Ascending aorta (tissue), 2 donors: ENCODE measurements at regions not wholly inside any gene's neighbourhood (a gene's known extent, or its start where the extent isn't known, plus 50 kb on each side); places are given as distances from the start of the nearest gene placed in this dataset.

Experiments used
- DNase-seq, 2 donors: peaks; one replicate each; pipeline ENCODE4 v3.0.0-alpha.2; 2019; ENCODE audit warnings: low spot score in 2 of 2
- H3K27ac ChIP-seq, 2 donors: fragments of 200-600 bp; sonication (generic); one replicate each; pipeline ENCODE4 v1.5.1; 2016 to 2017; ENCODE audit warnings: mild to moderate bottlenecking in 1 of 2
- H3K27me3 ChIP-seq: fragments of 200-600 bp; sonication (generic); one replicate; pipeline ENCODE4 v1.5.1; 2017
- H3K36me3 ChIP-seq, 2 donors: fragments of 200-600 bp; sonication (generic); one replicate each; pipeline ENCODE4 v1.5.1; 2016
- H3K4me1 ChIP-seq, 2 donors: fragments of 200-600 bp; sonication (generic); one replicate each; pipeline ENCODE4 v1.5.1; 2016 to 2017; ENCODE audit warnings: mild to moderate bottlenecking in 1 of 2
- H3K4me3 ChIP-seq, 2 donors: fragments of 200-600 bp; sonication (generic); one replicate each; pipeline ENCODE4 v1.5.1; 2016 to 2017; ENCODE audit warnings: mild to moderate bottlenecking in 1 of 2
- H3K9me3 ChIP-seq, 2 donors: fragments of 200-600 bp; sonication (generic); one replicate each; pipeline ENCODE4 v1.5.1; 2016
- CTCF ChIP-seq, 3 experiments: fragments of 200-600 bp in 2 of 3; fragments of 450-650 bp in 1 of 3; sonication (generic) in 2 of 3; IDR thresholded peaks; one replicate each; pipeline ENCODE4 v1.5.1; 2016 to 2019; ENCODE audit warnings: antibody characterized with exemption in 3 of 3, mild to moderate bottlenecking in 1 of 3, moderate library complexity in 1 of 3
- intact Hi-C: fragments of 100-400 bp; cut with DNase I; formaldehyde crosslinking; loops from one replicate; pipeline ENCODE4 v1.15.1; 2023

GRCh38 chr3:5758699-5759098 is 571.2 kb downstream of the EDEM1 start:
- no peak for DNase-seq
- intact Hi-C loops = no loop called here

DNA sequence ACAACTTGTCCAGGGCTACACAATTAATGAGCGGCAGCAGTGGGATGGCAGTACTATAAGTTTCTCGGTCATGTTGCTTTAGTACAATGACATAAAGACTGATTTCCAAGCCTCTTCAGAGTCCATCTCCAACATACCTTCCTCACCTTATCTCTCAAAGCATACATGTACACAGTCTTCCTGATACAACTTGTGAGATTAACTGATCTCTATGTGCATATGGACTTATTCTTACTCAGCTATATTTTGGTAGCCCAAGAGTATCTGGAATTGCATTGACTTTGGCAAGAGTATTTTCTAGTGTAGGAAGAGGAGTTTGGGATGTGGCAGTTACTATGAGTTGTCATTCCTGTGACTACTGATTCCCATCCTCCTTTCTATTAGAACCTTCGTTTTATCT is 575.0 kb downstream of the EDEM1 start:
- no peaks in the 10 kb centered on the region for H3K27me3 ChIP-seq
- no peak for TF ChIP-seq CTCF (IDR thresholded peaks at IDR 0.05)
- H3K4me3 ChIP-seq = no peak overlapping the region
- intact Hi-C loops = no loop called here
- H3K9me3 ChIP-seq = no peaks in the 10 kb centered on the region
- H3K4me1 ChIP-seq = no peaks in the 10 kb centered on the region
- H3K27ac ChIP-seq = no peak overlapping the region
- no peaks in the 10 kb centered on the region for H3K36me3 ChIP-seq
- no peak for DNase-seq

More at GRCh38 chr3:5758699-5759098, 571.2 kb downstream of the EDEM1 start:
- Histone ChIP-seq H3K4me3 (no peak overlapping the region), H3K27ac (no peak overlapping the region), H3K36me3 (no peaks in the 10 kb centered on the region), H3K27me3 (no peaks in the 10 kb centered on the region), H3K4me1 (no peaks in the 10 kb centered on the region), H3K9me3 (no peaks in the 10 kb centered on the region)
- TF ChIP-seq CTCF (IDR thresholded peaks at IDR 0.05) = no peak

DNA sequence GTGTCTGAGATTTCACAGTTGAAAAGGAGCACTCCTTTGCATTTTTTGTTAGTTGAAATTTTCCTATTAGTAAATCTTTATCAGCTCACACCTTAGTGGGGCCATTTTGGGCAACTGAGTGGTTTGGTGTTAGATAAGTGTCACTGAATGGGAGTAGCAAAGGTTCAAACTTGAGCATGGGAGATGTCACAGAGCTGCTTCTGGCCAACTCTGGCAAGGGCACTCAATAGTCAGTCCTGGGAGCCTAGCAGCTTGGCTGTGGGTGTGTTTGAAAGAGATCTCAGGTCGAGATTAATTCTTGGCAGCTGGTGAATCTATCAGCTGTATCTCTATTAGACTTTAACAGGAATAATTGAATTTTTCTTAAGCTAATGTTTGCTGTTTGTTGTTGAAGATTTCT is 579.3 kb downstream of the EDEM1 start:
- Histone ChIP-seq H3K4me3 (no peak overlapping the region), H3K36me3 (no peaks in the 10 kb centered on the region), H3K9me3 (no peaks in the 10 kb centered on the region), H3K27me3 (no peaks in the 10 kb centered on the region), H3K4me1 (no peaks in the 10 kb centered on the region), H3K27ac (no peak overlapping the region)
- TF ChIP-seq CTCF (IDR thresholded peaks at IDR 0.05) = no peak
- no peak for DNase-seq
- intact Hi-C loops = no loop called here

DNA sequence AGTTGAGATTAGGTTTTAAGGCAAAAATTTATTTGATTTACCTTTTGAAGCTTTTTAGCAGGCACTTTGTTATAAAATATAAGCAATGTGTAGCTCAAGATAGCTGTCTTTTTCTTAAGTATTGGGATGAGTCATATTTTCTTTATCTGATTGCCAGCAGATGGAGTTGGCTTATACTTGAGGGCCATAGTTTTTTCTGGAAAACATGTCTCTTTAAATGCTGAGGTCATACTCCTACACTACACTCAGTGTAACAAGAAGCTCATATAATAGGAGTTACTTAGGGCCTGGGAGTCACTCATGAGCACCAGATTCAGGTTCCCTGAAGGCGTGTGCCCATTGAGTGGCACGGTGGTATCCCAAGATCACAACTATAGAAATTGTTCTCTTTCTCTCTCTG is 579.8 kb downstream of the EDEM1 start:
- intact Hi-C loops = no loop called here
- TF ChIP-seq CTCF (IDR thresholded peaks at IDR 0.05) = no peak
- no peaks in the 10 kb centered on the region for H3K27me3 ChIP-seq
- no peaks in the 10 kb centered on the region for H3K36me3 ChIP-seq
- H3K4me1 ChIP-seq = no peaks in the 10 kb centered on the region
- no peak for DNase-seq
- H3K9me3 ChIP-seq = no peaks in the 10 kb centered on the region
- H3K4me3 ChIP-seq = no peak overlapping the region
- H3K27ac ChIP-seq = no peak overlapping the region

- TF ChIP-seq CTCF (IDR thresholded peaks at IDR 0.05) = no peak
- no peaks in the 10 kb centered on the region for H3K27me3 ChIP-seq
These were observed 580.9 kb downstream of the EDEM1 start for GRCh38 chr3:5768281-5768945.

GRCh38 chr3:5769825-5770224 is 582.3 kb downstream of the EDEM1 start:
- no peak for DNase-seq
- no peaks in the 10 kb centered on the region for H3K36me3 ChIP-seq
- intact Hi-C loops = no loop called here
- H3K4me1 ChIP-seq = no peaks in the 10 kb centered on the region
- TF ChIP-seq CTCF (IDR thresholded peaks at IDR 0.05) = no peak
- no peaks in the 10 kb centered on the region for H3K9me3 ChIP-seq
- H3K4me3 ChIP-seq = no peak overlapping the region
- H3K27ac ChIP-seq = no peak overlapping the region
- H3K27me3 ChIP-seq = no peaks in the 10 kb centered on the region

More at GRCh38 chr3:5768281-5768945, 580.9 kb downstream of the EDEM1 start:
- no peak overlapping the region for H3K4me3 ChIP-seq
- H3K9me3 ChIP-seq = no peaks in the 10 kb centered on the region
- intact Hi-C loops = no loop called here
- H3K4me1 ChIP-seq = no peaks in the 10 kb centered on the region
- no peak overlapping the region for H3K27ac ChIP-seq
- H3K36me3 ChIP-seq = no peaks in the 10 kb centered on the region
- DNase-seq = no peak
